GM12892 (cell line): ENCODE measurements at regions not wholly inside any gene's neighbourhood (a gene's known extent, or its start where the extent isn't known, plus 50 kb on each side); places are given as distances from the start of the nearest gene placed in this dataset.

Experiments used
- DNase-seq: peaks from one replicate; pipeline ENCODE4 v3.0.0; 2011; ENCODE audit not compliant: insufficient read length
- FAIRE-seq: peaks from 2 replicates; lab custom pipeline; 2011; peaks lifted over from hg19 to GRCh38; lab: Jason Lieb, UNC
- POLR2A ChIP-seq: IDR thresholded peaks from 2 replicates; pipeline ENCODE4 v1.6.1; 2011; ENCODE audit warnings: low read depth, low read length, control low read depth
- POLR2AphosphoS5 ChIP-seq: IDR thresholded peaks from 2 replicates; pipeline ENCODE4 v1.6.1; 2011; ENCODE audit warnings: low read depth, low read length, control low read depth
- TAF1 ChIP-seq: IDR thresholded peaks from 2 replicates; pipeline ENCODE4 v1.6.1; 2011; ENCODE audit warnings: low read depth, mild to moderate bottlenecking, control low read depth, low read length, borderline replicate concordance

DNA sequence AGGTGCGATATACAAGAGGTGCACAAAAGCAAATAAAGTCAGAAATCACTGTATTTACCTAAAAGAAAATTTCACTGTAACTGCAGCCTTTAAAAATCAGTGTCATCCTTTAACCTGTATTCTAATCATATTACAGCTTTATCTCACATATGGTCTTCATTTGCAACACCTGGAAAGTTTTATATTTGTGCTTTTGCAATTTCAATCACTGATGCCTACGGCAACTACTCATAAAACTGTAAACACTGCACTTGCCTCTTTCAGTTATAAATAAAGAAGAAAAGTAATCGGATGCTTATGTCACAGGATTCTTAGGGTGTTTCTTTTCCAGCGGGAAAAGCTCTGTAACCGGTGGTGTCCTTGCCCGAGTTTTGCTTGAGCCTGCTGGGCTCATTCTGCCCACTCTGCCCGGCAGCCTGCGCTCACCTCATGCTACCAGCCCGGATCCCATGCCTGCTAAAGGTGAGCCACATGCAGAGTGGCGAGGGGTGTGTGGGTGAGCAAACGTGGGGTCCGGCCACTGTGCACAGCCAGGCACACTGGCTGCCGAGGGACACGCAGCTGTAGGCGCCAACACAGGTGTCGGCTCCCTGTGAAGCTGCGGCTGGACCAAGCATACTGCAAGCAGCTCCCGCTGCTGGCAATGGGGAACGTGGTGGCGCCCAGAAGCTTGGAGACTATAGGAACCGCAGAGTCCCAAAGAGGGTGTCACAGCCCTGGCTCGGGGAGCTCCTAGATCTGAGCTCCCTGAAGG, 56.3 kb upstream of the ABCB5 start:
- FAIRE-seq (no peak), DNase-seq (no peak)
- TF ChIP-seq POLR2A (no peak), POLR2AphosphoS5 (no peak), TAF1 (no peak)

DNA sequence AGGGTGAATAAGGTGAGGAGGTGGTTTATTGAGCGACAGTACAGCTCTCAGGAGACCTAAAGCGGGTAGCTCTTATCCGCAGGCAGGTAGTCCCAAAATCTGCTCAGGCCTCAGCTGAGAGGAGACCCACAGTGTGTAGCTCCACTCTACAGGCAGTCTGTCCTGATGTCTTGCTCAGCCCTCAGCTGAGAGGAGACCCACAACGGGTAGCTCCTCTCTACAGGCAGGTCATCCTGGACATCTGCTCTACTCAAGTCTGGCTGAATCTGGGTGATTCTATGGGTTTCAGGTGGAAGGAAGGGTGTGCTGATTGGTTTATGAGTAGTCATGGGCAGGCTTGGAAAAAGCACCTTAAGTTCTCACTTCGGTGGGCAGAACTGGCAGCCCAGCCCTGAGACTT, 55.6 kb upstream of the ABCB5 start:
- TF ChIP-seq TAF1 (no peak), POLR2AphosphoS5 (no peak), POLR2A (no peak)
- FAIRE-seq = no peak
- DNase-seq = no peak

DNA sequence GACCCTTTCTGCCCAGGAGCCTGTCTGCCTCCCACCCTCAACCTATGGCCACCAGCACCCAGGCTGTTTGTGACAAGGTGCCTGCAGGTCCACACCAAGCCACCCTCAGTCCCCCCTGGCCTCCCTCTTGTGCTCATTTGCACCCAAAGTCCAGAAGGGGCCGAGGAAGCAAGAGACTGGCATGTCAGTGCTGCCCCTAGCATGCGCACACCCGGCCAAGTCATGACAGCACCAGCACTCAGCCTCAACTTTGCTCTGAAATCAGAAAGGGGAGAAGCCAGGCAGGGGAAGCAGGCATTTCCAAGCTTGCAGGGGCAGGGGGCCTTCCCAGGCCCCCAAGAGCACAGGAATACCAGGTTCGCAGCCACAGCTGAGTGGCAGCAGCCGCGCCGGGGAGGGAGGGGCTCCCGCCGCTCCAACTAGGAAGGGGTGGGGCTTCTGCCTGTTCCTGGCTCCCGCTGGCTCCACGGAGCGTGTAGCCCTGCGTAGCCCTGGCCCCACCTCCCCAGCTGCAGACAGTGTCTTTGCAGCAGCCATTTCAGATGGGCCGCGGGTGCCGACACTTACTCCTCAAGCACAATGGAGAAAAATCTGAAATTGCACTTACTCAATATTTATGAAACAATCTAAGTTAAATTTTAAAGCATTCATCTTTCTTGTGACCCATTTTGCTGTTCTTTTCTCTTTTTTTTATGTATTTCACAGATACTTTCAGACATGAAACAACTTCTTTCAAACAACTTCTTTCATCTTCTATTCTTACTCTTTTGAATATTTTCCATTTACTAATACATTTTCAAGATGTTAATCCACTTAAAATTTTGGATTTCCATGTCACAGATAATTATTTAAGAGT, 54.9 kb upstream of the ABCB5 start:
- DNase-seq (no peak), FAIRE-seq (no peak)
- TF ChIP-seq TAF1 (no peak), POLR2AphosphoS5 (no peak), POLR2A (no peak)

DNA sequence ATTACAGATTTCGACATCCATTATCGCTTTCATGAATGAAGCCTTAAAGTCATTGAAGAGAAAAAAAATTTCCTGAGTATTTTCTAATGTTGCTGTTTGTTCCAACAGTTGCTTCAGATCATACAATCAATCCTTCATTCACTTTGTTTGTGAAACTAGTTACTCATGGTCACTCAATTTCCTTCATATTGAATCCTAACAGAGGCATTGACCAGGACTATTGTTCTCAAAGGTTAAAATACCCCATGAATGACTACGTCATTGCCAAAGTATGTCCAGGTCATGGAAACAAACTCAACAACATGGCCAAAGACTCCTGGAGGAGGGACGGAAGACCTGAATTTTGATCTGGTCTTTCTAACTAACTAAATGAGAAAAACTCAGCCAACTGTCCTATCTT, 54.0 kb upstream of the ABCB5 start:
- TF ChIP-seq TAF1 (no peak), POLR2A (no peak), POLR2AphosphoS5 (no peak)
- DNase-seq (no peak), FAIRE-seq (no peak)

DNA sequence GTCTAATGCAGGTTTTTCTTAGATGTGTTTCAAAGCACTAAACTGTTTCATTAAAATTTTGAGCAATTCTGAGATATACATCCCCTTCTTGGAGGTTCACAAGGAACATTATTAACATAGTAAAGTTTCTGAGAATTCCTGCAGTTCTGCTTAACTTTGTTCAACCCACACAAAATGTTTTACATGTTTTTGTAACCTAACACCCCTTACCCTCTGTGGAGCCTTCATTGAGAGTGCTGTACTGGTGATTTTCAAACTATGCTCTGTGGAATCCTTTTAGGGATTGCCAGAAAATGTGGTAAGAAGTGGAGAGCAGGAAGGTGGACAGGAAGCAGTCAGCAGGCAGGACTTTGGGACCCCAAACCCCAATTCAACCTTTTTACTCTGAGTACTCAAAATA, 53.6 kb upstream of the ABCB5 start:
- no peak for TF ChIP-seq POLR2AphosphoS5
- no peak for TF ChIP-seq POLR2A
- TF ChIP-seq TAF1 = no peak
- DNase-seq = no peak
- FAIRE-seq = no peak

DNA sequence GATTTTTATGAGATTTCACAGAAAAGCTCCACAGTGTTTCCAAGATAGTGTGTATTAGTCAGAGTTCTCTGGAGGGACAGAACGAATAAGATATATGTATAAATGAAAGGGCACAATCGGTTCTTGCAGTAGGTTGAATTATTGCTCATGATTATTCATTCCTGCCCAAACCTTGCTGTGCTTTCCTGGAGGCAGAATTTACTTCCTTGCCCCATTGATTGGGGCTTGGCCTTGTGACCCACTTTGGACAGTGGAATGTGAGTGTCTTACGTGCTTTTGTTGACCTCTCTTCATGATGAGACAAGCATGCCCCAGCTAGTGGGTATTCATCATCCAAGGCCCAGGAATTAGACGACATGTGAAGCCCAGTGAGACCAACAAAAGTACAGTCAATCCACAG, 53.0 kb upstream of the ABCB5 start:
- FAIRE-seq = no peak
- DNase-seq = no peak
- TF ChIP-seq TAF1 (no peak), POLR2AphosphoS5 (no peak), POLR2A (no peak)
